LNCAP (cell line): ENCODE measurements at regions not wholly inside any gene's neighbourhood (a gene's known extent, or its start where the extent isn't known, plus 50 kb on each side); places are given as distances from the start of the nearest gene placed in this dataset.

ENCODE experiments used
- CTCF ChIP-seq: fragments of 450-650 bp; IDR thresholded peaks from 2 replicates; pipeline ENCODE4 v1.5.1; 2017; ENCODE audit warnings: mild to moderate bottlenecking

DNA sequence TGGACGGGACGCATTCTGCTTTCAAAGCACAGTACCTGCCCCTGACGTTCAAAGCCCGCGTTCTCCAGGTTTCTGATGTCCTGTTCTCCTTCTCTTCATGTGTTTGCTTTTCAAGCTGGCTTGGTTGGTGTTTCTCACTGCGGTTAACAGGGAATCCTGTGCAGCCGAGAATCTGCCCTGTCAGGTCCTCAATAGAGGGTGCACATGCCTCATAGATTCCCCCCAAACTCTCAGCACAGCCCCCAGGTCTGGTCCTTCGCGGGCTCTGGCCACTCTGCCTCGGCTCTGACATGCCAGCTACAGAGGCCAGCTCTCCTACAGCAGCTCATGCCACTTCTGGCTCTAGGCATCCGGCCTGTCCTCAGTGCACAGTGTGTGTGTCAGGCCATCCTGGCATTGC lies 1343.8 kb downstream of the TBC1D22A start:
- TF ChIP-seq CTCF: no peak

GRCh38 chr22:48105259-48105658 lies 1342.8 kb downstream of the TBC1D22A start:
- no peak for TF ChIP-seq CTCF

GRCh38 chr22:48104766-48105165 lies 1342.3 kb downstream of the TBC1D22A start:
- TF ChIP-seq CTCF: no peak

- no peak for TF ChIP-seq CTCF
Observed at GRCh38 chr22:48104102-48104738, 1341.8 kb downstream of the TBC1D22A start.

DNA sequence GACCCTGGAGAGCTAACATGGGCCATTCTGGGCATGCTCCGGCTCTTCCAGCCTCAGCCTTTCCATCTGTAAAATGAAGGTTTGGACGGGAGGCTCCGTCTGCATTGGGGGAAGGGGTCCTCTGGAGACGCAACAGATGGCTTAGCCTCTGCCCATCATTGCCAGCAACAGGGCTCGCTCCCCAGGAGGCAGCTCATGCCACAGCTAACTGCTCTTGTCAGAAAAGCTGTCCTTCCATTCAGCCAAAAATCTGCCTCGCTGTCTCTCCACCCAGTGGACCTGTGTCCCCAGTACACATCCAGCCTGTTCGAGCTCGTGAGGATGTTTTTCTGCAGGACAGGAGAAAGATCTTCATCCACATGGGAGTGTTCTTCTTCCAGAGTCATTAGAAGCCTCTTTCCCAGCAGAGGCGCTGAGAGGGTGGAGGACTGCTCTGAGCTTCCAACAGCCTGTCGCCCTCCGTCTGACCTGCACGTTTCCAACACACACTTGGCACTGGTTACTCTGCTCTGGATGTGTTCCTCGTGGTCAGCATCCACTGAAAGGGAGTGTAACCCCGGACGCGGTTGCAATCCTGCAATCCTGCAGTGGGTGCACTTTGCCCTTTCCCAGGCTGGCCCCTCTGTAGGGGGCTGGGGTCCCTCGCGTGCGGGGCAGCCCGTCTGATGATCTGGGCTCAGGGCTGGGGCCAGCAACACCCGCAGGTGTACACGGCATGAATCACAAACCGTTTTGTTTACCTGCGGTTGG lies 1340.9 kb downstream of the TBC1D22A start:
- TF ChIP-seq CTCF: no peak

- TF ChIP-seq CTCF: no peak
Observed at GRCh38 chr22:48102581-48102980, 1340.1 kb downstream of the TBC1D22A start.

DNA sequence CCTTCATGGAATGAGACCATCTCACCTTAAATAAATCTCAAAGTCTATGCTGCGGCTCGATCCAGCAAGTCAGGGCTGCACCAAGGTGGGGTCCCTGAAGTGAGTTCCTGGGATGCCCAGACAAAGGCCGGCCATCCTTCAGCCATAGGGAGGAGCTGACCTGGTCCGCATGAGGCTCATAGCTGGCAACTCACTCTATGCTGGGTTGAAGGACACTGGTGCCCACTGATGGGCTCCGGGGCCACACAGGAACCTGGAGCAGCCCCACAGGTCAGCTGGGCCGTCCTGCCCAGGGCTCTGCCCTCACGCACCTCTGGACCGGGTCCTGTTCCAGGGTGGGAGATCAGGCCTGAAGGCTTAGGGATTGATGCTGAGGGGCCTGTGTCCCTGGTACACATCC lies 1339.3 kb downstream of the TBC1D22A start:
- TF ChIP-seq CTCF: no peak
